SJCRH30 (cell line): ENCODE measurements at regions not wholly inside any gene's neighbourhood (a gene's known extent, or its start where the extent isn't known, plus 50 kb on each side); places are given as distances from the start of the nearest gene placed in this dataset.
"Not testable (repeated sequence)": the region's sequence is repeated elsewhere in the genome, so short reads cannot be mapped to it uniquely, and the experiment has no call there.

ENCODE experiments used
- DNase-seq, 2 experiments: peaks; one replicate each; pipeline ENCODE4 v3.0.0-alpha.2; 2015 to 2020
- H3K27ac ChIP-seq: fragments of 250-450 bp; sonication (Bioruptor Pico); 2 replicates; pipeline ENCODE4 v1.5.1; 2020; ENCODE audit warnings: mild to moderate bottlenecking, moderate library complexity
- H3K27me3 ChIP-seq: fragments of 250-450 bp; sonication (Bioruptor Pico); 2 replicates; pipeline ENCODE4 v1.5.1; 2020; ENCODE audit warnings: mild to moderate bottlenecking, moderate library complexity
- H3K36me3 ChIP-seq: fragments of 250-450 bp; sonication (Bioruptor Pico); 2 replicates; pipeline ENCODE4 v1.5.1; 2020; ENCODE audit warnings: mild to moderate bottlenecking, moderate library complexity
- H3K4me1 ChIP-seq: fragments of 250-450 bp; sonication (Bioruptor Pico); 2 replicates; pipeline ENCODE4 v1.5.1; 2020; ENCODE audit warnings: mild to moderate bottlenecking, moderate library complexity
- H3K4me3 ChIP-seq: fragments of 250-450 bp; sonication (Bioruptor Pico); 2 replicates; pipeline ENCODE4 v1.5.1; 2020; ENCODE audit warnings: mild to moderate bottlenecking, moderate library complexity
- H3K9me3 ChIP-seq: fragments of 250-450 bp; sonication (Bioruptor Pico); replicated peaks from 2 replicates; pipeline ENCODE4 v1.5.1; 2020; ENCODE audit warnings: mild to moderate bottlenecking, moderate library complexity

- not testable (repeated sequence) for H3K4me3 ChIP-seq, H3K27ac ChIP-seq, H3K36me3 ChIP-seq
Observed at GRCh38 chr15:32242780-32243528, 160.1 kb downstream of the GOLGA8K start.

GRCh38 chr15:32227410-32228114, 175.5 kb downstream of the GOLGA8K start:
- DNase-seq, result peak in 1 of 2 experiments; percentile 13
- not testable (repeated sequence) for H3K27me3 ChIP-seq, H3K36me3 ChIP-seq, H3K9me3 ChIP-seq, H3K4me3 ChIP-seq, H3K27ac ChIP-seq, H3K4me1 ChIP-seq

More at GRCh38 chr15:32242780-32243528, 160.1 kb downstream of the GOLGA8K start:
- H3K4me1 ChIP-seq, H3K9me3 ChIP-seq, H3K27me3 ChIP-seq, DNase-seq: not testable (repeated sequence)

- DNase-seq, result peak; percentile 70 to 88
- H3K9me3 ChIP-seq, result peaks cover 22% of the 10 kb centered on the region
- peak overlapping the region; percentile 59 for H3K27ac ChIP-seq
Observed at GRCh38 chr15:32222716-32223115, 180.4 kb downstream of the GOLGA8K start.

More at GRCh38 chr15:32222716-32223115, 180.4 kb downstream of the GOLGA8K start:
- Histone ChIP-seq H3K36me3 (peaks cover 4% of the 10 kb centered on the region; the same call in 1 of the 2 replicates), H3K4me1 (peaks cover 10% of the 10 kb centered on the region), H3K27me3 (no peaks in the 10 kb centered on the region), H3K4me3 (no peak overlapping the region)
